ENCODE measurements at regions not wholly inside any gene's neighbourhood (a gene's known extent, or its start where the extent isn't known, plus 50 kb on each side); places are given as distances from the start of the nearest gene placed in this dataset.

- TF ChIP-seq, protein P1, sequence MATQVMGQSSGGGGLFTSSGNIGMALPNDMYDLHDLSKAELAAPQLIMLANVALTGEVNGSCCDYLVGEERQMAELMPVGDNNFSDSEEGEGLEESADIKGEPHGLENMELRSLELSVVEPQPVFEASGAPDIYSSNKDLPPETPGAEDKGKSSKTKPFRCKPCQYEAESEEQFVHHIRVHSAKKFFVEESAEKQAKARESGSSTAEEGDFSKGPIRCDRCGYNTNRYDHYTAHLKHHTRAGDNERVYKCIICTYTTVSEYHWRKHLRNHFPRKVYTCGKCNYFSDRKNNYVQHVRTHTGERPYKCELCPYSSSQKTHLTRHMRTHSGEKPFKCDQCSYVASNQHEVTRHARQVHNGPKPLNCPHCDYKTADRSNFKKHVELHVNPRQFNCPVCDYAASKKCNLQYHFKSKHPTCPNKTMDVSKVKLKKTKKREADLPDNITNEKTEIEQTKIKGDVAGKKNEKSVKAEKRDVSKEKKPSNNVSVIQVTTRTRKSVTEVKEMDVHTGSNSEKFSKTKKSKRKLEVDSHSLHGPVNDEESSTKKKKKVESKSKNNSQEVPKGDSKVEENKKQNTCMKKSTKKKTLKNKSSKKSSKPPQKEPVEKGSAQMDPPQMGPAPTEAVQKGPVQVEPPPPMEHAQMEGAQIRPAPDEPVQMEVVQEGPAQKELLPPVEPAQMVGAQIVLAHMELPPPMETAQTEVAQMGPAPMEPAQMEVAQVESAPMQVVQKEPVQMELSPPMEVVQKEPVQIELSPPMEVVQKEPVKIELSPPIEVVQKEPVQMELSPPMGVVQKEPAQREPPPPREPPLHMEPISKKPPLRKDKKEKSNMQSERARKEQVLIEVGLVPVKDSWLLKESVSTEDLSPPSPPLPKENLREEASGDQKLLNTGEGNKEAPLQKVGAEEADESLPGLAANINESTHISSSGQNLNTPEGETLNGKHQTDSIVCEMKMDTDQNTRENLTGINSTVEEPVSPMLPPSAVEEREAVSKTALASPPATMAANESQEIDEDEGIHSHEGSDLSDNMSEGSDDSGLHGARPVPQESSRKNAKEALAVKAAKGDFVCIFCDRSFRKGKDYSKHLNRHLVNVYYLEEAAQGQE (IDR thresholded peaks at IDR 0.05; ENCODE audit: unreplicated experiment) = no peak
Observed at GRCh38 chr6:3529721-3530120, 72.9 kb upstream of the SLC22A23 start (continued).

DNA sequence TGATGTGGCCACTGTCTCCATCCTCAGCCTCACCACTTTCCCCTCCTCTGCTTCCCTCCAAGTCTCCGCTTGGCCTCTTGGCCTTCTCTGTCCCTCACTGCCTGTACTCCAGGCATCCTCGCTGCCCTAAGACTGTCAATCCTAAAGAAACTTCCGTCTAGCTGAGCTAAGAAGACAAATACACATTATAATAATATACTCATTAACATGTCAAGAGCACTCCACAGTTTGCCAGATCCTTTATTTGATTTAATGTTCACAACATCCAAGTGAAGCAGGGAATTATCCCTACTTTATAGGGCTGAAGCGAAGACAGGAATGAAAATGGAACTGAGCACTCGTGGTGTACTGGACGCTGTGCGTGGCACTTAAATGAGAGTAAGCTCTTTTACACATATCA is 72.4 kb upstream of the SLC22A23 start:
- ATAC-seq = no peak
- H3K79me2 ChIP-seq (replicated peaks; ENCODE audit: insufficient read depth) = no peaks in the 10 kb centered on the region
- peaks cover 11% of the 10 kb centered on the region; the same call in 1 of the 2 replicates for H3K4me1 ChIP-seq (ENCODE audit: insufficient read depth)
- Mint-ChIP-seq H3K4me1 (peaks cover 10% of the 10 kb centered on the region), H3K4me3 (no peak overlapping the region), H3K27me3 (ENCODE audit: insufficient read depth, low read depth, poor library complexity) (peaks cover 13% of the 10 kb centered on the region), H3K27ac (no peak overlapping the region), H3K9me3 (no peaks in the 10 kb centered on the region), H3K36me3 (ENCODE audit: low read depth) (no peaks in the 10 kb centered on the region)
- no peaks in the 10 kb centered on the region for H3K36me3 ChIP-seq (ENCODE audit: insufficient read depth)
- H4K20me1 ChIP-seq (replicated peaks; ENCODE audit: insufficient read depth) = no peaks in the 10 kb centered on the region
- no peak overlapping the region for H3K4me3 ChIP-seq
- no peak overlapping the region for H3K4me2 ChIP-seq
- H2AFZ ChIP-seq = no peak overlapping the region
- no peaks in the 10 kb centered on the region for H3K9me2 ChIP-seq (ENCODE audit: insufficient read depth)
- no peak overlapping the region for H3K27ac ChIP-seq (ENCODE audit: low read depth)
- H3F3A ChIP-seq (replicated peaks; ENCODE audit: low read depth) = no peaks in the 10 kb centered on the region
- no peaks in the 10 kb centered on the region for H3K27me3 ChIP-seq (ENCODE audit: insufficient read depth)
- DNase-seq (ENCODE audit: low spot score) = no peak
- TF ChIP-seq JUNB (IDR thresholded peaks at IDR 0.05; ENCODE audit: unreplicated experiment) (no peak), ZNF114 (CRISPR knock-in tag; IDR thresholded peaks at IDR 0.05) (no peak), ZNF331 (CRISPR knock-in tag; IDR thresholded peaks at IDR 0.05; ENCODE audit: low read depth) (no peak), NANOG (IDR thresholded peaks at IDR 0.05; ENCODE audit: borderline replicate concordance) (no peak), STAT1 (IDR thresholded peaks at IDR 0.05; ENCODE audit: unreplicated experiment) (no peak), EZH2phosphoT487 (IDR thresholded peaks at IDR 0.05; ENCODE audit: unreplicated experiment) (no peak)
- TF ChIP-seq, protein P2, sequence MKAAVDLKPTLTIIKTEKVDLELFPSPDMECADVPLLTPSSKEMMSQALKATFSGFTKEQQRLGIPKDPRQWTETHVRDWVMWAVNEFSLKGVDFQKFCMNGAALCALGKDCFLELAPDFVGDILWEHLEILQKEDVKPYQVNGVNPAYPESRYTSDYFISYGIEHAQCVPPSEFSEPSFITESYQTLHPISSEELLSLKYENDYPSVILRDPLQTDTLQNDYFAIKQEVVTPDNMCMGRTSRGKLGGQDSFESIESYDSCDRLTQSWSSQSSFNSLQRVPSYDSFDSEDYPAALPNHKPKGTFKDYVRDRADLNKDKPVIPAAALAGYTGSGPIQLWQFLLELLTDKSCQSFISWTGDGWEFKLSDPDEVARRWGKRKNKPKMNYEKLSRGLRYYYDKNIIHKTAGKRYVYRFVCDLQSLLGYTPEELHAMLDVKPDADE (IDR thresholded peaks at IDR 0.05) = no peak
- TF ChIP-seq, protein P3, sequence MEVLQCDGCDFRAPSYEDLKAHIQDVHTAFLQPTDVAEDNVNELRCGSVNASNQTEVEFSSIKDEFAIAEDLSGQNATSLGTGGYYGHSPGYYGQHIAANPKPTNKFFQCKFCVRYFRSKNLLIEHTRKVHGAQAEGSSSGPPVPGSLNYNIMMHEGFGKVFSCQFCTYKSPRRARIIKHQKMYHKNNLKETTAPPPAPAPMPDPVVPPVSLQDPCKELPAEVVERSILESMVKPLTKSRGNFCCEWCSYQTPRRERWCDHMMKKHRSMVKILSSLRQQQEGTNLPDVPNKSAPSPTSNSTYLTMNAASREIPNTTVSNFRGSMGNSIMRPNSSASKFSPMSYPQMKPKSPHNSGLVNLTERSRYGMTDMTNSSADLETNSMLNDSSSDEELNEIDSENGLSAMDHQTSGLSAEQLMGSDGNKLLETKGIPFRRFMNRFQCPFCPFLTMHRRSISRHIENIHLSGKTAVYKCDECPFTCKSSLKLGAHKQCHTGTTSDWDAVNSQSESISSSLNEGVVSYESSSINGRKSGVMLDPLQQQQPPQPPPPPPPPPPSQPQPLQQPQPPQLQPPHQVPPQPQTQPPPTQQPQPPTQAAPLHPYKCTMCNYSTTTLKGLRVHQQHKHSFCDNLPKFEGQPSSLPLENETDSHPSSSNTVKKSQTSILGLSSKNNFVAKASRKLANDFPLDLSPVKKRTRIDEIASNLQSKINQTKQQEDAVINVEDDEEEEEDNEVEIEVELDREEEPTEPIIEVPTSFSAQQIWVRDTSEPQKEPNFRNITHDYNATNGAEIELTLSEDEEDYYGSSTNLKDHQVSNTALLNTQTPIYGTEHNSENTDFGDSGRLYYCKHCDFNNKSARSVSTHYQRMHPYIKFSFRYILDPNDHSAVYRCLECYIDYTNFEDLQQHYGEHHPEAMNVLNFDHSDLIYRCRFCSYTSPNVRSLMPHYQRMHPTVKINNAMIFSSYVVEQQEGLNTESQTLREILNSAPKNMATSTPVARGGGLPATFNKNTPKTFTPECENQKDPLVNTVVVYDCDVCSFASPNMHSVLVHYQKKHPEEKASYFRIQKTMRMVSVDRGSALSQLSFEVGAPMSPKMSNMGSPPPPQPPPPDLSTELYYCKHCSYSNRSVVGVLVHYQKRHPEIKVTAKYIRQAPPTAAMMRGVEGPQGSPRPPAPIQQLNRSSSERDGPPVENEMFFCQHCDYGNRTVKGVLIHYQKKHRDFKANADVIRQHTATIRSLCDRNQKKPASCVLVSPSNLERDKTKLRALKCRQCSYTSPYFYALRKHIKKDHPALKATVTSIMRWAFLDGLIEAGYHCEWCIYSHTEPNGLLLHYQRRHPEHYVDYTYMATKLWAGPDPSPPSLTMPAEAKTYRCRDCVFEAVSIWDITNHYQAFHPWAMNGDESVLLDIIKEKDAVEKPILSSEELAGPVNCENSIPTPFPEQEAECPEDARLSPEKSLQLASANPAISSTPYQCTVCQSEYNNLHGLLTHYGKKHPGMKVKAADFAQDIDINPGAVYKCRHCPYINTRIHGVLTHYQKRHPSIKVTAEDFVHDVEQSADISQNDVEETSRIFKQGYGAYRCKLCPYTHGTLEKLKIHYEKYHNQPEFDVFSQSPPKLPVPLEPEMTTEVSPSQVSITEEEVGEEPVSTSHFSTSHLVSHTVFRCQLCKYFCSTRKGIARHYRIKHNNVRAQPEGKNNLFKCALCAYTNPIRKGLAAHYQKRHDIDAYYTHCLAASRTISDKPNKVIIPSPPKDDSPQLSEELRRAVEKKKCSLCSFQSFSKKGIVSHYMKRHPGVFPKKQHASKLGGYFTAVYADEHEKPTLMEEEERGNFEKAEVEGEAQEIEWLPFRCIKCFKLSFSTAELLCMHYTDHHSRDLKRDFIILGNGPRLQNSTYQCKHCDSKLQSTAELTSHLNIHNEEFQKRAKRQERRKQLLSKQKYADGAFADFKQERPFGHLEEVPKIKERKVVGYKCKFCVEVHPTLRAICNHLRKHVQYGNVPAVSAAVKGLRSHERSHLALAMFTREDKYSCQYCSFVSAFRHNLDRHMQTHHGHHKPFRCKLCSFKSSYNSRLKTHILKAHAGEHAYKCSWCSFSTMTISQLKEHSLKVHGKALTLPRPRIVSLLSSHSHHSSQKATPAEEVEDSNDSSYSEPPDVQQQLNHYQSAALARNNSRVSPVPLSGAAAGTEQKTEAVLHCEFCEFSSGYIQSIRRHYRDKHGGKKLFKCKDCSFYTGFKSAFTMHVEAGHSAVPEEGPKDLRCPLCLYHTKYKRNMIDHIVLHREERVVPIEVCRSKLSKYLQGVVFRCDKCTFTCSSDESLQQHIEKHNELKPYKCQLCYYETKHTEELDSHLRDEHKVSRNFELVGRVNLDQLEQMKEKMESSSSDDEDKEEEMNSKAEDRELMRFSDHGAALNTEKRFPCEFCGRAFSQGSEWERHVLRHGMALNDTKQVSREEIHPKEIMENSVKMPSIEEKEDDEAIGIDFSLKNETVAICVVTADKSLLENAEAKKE (CRISPR knock-in tag; IDR thresholded peaks at IDR 0.05) = no peak
- TF ChIP-seq, protein P1 (IDR thresholded peaks at IDR 0.05; ENCODE audit: unreplicated experiment) = no peak
